GM13976 (cell line): ENCODE measurements at regions not wholly inside any gene's neighbourhood (a gene's known extent, or its start where the extent isn't known, plus 50 kb on each side); places are given as distances from the start of the nearest gene placed in this dataset.

Source experiments
- DNase-seq: peaks from one replicate; pipeline ENCODE4 v3.0.0; 2012; ENCODE audit warnings: low spot score
- CTCF ChIP-seq: IDR thresholded peaks from 2 replicates; pipeline ENCODE4 v1.5.1; 2012; ENCODE audit warnings: borderline replicate concordance, mild to moderate bottlenecking; ENCODE audit not compliant: insufficient read depth; ENCODE audit errors: extremely low read depth, missing control alignments, control extremely low read depth
- in situ Hi-C: fragments of 300-500 bp; cut with MboI; formaldehyde crosslinking; loops from one replicate; pipeline ENCODE4 v1.12.0; 2022; ENCODE audit warnings: low sequenced_read_pairs, mixed read lengths, inconsistent platforms; ENCODE audit not compliant: unreplicated experiment

DNA sequence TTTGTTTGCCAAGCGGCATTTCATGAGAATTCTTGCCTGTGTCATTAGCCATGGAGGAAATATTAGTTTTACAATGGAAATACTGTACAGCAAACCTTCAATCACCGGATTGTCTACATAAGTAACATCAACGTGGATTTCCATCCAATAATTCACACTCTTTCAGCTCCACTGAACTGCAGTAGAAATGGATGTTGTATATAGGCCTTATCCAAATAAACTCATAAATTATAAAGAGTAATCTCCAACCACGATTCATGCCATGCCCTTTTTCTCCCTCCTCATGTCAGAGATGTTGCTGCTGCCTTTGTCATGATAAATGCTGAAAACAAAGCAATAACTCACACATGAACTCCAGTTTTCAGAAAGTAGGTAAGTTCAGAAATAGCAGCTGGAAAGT, 54.9 kb upstream of the EYS start:
- in situ Hi-C loops = no loop called here
- no peak for TF ChIP-seq CTCF
- no peak for DNase-seq

- TF ChIP-seq CTCF = no peak
- in situ Hi-C loops = no loop called here
- DNase-seq = no peak
These were observed 53.3 kb upstream of the EYS start for GRCh38 chr6:65760285-65760684.
